OCI-LY3 (cell line): ENCODE measurements at regions not wholly inside any gene's neighbourhood (a gene's known extent, or its start where the extent isn't known, plus 50 kb on each side); places are given as distances from the start of the nearest gene placed in this dataset.

Experiments
- H2AFZ ChIP-seq: fragments of 200-600, 300-600 bp; shearing (Covaris generic); 2 replicates; pipeline ENCODE4 v1.6.0; 2014; ENCODE audit warnings: antibody characterized with exemption, low read depth, low read length
- H3K27ac ChIP-seq: fragments of 200-600, 300-600 bp; sonication (generic); 2 replicates; pipeline ENCODE4 v1.5.1; 2014; ENCODE audit warnings: mild to moderate bottlenecking, low read length, moderate library complexity, mixed read lengths
- H3K27me3 ChIP-seq: fragments of 200-600, 300-600 bp; sonication (generic); 2 replicates; pipeline ENCODE4 v1.6.1; 2014; ENCODE audit warnings: low read depth, low read length, mixed read lengths
- H3K36me3 ChIP-seq: fragments of 200-600, 300-600 bp; sonication (generic); replicated peaks from 2 replicates; pipeline ENCODE3; 2014; ENCODE audit warnings: low read depth, low read length, mixed read lengths
- H3K4me1 ChIP-seq: fragments of 300-600, 200-600 bp; sonication (generic); 2 replicates; pipeline ENCODE4 v1.6.1; 2014; ENCODE audit warnings: low read length, mixed read lengths
- H3K4me2 ChIP-seq: fragments of 200-600, 300-600 bp; sonication (generic); 2 replicates; pipeline ENCODE4 v1.6.1; 2014; ENCODE audit warnings: low read length, mixed read lengths
- H3K4me3 ChIP-seq: fragments of 300-600, 200-600 bp; sonication (generic); 2 replicates; pipeline ENCODE4 v1.5.1; 2014; ENCODE audit warnings: antibody characterized with exemption, mild to moderate bottlenecking, low read length, moderate library complexity
- H3K79me2 ChIP-seq: fragments of 300-600, 200-600 bp; shearing (Covaris generic); 2 replicates; pipeline ENCODE4 v1.6.1; 2014; ENCODE audit warnings: mild to moderate bottlenecking, low read length, mixed read lengths
- H3K9ac ChIP-seq: fragments of 300-600, 200-600 bp; shearing (Covaris generic); 2 replicates; pipeline ENCODE4 v1.6.0; 2014; ENCODE audit warnings: mild to moderate bottlenecking, low read length, moderate library complexity
- H3K9me3 ChIP-seq: fragments of 200-600, 300-600 bp; shearing (Covaris generic); 2 replicates; pipeline ENCODE4 v1.6.1; 2014; ENCODE audit warnings: low read length, mixed read lengths; ENCODE audit not compliant: insufficient read depth
- H4K20me1 ChIP-seq: fragments of 200-600, 300-600 bp; sonication (generic); 2 replicates; pipeline ENCODE4 v1.6.1; 2016; ENCODE audit warnings: low read length, mixed read lengths; ENCODE audit not compliant: insufficient read depth
- EZH2phosphoT487 ChIP-seq: fragments of 200-600 bp; shearing (Covaris generic); IDR thresholded peaks from 2 replicates; pipeline ENCODE4 v1.6.1; 2018; ENCODE audit warnings: antibody characterized with exemption, mixed run types, low read depth
- TF ChIP-seq, protein P1 (sequence below): fragments of 200-600, 300-600 bp; sonication (generic); IDR thresholded peaks from 2 replicates; pipeline ENCODE4 v1.5.1; 2014; ENCODE audit warnings: antibody characterized with exemption, low read length, low read depth

DNA sequence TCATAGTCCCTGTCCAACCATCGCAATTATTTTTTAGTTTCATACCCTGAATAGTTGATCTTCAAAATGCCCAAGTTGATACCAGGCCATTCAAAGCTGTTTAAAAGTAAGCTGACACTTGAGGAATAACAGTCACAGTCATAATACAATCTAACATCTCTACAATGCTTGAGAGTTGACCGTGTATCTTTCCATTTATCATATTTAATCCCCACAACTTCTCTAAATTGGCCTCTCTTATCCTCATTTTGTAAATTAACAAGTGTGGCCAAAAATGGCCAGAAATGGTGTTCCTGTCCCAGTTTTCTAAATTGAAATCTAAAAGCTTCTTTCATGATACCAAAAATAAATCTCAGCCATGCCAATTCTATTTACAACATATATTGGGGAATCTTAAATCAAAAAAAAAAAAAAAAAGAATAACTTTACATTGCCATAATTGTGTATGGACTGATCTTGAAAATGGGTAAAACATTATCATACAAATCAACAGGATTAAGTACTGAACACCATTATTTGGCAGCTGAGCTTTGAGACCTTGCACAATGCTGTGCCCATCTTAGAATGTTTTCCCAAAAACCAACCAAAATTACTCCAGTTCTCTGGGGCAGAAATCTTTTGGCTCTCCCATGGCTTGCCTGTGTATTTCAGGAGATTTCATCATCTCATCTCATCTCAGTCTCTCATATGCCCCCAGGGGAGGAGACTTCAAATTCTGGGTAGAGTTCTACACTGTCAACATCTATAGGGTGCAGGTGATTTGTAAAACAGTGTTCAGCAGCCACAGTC is 448.7 kb upstream of the JARID2 start:
- no peaks in the 10 kb centered on the region for H3K4me1 ChIP-seq
- H3K4me3 ChIP-seq: no peak overlapping the region
- H2AFZ ChIP-seq: no peak overlapping the region
- no peak overlapping the region for H3K27ac ChIP-seq
- H3K4me2 ChIP-seq: no peak overlapping the region
- TF ChIP-seq EZH2phosphoT487: no peak
- TF ChIP-seq, protein P1, sequence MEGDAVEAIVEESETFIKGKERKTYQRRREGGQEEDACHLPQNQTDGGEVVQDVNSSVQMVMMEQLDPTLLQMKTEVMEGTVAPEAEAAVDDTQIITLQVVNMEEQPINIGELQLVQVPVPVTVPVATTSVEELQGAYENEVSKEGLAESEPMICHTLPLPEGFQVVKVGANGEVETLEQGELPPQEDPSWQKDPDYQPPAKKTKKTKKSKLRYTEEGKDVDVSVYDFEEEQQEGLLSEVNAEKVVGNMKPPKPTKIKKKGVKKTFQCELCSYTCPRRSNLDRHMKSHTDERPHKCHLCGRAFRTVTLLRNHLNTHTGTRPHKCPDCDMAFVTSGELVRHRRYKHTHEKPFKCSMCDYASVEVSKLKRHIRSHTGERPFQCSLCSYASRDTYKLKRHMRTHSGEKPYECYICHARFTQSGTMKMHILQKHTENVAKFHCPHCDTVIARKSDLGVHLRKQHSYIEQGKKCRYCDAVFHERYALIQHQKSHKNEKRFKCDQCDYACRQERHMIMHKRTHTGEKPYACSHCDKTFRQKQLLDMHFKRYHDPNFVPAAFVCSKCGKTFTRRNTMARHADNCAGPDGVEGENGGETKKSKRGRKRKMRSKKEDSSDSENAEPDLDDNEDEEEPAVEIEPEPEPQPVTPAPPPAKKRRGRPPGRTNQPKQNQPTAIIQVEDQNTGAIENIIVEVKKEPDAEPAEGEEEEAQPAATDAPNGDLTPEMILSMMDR: no peak
- no peaks in the 10 kb centered on the region for H4K20me1 ChIP-seq
- no peaks in the 10 kb centered on the region for H3K9me3 ChIP-seq
- no peaks in the 10 kb centered on the region for H3K36me3 ChIP-seq
- no peak overlapping the region for H3K9ac ChIP-seq
- H3K27me3 ChIP-seq: no peaks in the 10 kb centered on the region
- no peaks in the 10 kb centered on the region for H3K79me2 ChIP-seq

DNA sequence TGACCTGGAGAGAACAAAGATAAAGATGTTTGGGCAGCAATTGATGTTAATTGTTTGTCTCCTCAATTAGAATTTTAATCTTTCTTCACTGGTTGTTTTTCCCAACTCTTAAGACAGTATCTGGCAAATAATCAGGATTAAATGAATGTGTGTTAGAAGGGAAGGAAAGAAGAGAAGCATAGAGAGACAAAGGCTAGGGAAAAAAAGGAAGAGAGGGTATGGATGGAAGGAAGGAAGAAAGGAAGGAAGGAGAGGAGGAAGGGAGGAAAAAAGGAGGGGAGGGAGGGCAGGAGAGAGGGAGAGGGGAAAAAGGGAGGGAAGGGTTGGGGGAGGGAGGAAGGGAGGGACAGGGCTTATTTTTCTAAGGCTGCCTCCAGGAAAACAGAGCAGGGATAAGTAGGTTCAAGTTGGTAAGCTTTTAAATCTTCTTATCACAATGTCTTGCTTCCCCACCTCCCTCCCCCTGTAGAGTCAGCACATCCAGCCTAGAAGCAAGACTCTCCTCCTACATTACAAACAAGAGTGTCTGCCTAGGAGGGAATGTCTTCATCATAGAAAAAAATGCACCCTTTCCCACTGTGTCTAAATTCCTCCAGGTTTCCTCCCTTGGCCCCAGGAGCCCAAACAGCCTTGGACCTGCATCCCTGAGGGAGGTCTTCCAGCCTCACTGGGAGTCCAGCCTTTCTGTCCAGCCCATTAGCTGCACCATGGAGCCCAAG is 447.8 kb upstream of the JARID2 start:
- Histone ChIP-seq H3K27me3 (no peaks in the 10 kb centered on the region), H3K27ac (no peak overlapping the region), H3K9ac (no peak overlapping the region), H2AFZ (no peak overlapping the region), H3K36me3 (no peaks in the 10 kb centered on the region), H3K79me2 (no peaks in the 10 kb centered on the region), H4K20me1 (no peaks in the 10 kb centered on the region), H3K4me3 (no peak overlapping the region), H3K4me1 (no peaks in the 10 kb centered on the region), H3K4me2 (no peak overlapping the region), H3K9me3 (no peaks in the 10 kb centered on the region)
- TF ChIP-seq, protein P1: no peak
- no peak for TF ChIP-seq EZH2phosphoT487

DNA sequence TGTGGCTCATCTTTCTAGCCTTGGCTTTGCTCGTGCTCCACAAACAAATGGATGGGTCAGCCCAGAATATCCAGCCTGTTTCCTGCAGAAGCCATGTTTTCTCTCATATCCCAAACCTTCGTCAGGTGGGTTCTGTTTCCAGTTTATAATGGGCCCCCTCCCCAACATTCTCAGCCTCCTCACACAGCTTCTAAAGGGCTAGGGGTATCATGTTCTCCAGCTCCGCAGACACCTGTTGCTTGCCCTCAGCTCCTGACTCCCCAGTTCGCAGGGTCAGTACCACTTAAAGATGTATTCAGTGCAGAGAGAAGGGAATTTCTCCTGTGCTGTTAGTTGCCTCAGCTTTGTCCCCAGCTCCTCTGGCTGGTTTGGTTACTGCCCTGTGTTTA is 447.3 kb upstream of the JARID2 start:
- TF ChIP-seq EZH2phosphoT487: no peak
- TF ChIP-seq, protein P1: no peak
- H3K4me1 ChIP-seq: no peaks in the 10 kb centered on the region
- no peak overlapping the region for H3K27ac ChIP-seq
- H3K36me3 ChIP-seq: no peaks in the 10 kb centered on the region
- H3K9me3 ChIP-seq: no peaks in the 10 kb centered on the region
- H4K20me1 ChIP-seq: no peaks in the 10 kb centered on the region
- H3K27me3 ChIP-seq: no peaks in the 10 kb centered on the region
- H3K4me3 ChIP-seq: no peak overlapping the region
- H3K4me2 ChIP-seq: no peak overlapping the region
- no peak overlapping the region for H2AFZ ChIP-seq
- no peaks in the 10 kb centered on the region for H3K79me2 ChIP-seq
- no peak overlapping the region for H3K9ac ChIP-seq

DNA sequence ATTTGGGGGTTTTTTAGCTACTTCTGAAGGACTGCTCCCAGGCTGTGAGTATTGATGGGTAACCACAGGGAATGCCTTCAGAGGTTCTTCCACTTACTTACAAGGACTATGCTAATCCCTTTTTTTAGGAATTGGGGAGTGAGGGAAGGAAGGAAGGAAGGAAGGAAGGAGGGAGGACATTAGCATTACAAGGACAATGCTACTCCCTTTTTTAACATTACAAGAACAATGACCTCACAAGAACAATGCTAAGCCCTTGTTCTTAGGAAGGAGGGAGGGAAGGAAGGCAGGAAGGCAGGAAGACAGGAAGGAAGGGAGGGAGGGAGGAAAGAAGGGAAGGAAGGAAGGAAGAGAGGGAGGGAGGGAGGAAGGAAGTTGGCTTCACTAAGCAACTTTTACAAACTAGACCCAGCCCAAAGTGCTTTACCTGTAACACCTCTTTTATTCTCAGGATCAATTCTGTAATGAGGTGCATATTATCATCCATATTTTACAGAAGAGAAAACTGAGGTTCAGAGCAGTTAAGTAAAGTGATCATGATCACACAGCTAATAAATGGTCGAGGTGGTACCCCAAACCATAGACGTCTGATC is 446.8 kb upstream of the JARID2 start:
- Histone ChIP-seq H3K27ac (no peak overlapping the region), H3K9me3 (no peaks in the 10 kb centered on the region)
- no peak for TF ChIP-seq EZH2phosphoT487
- TF ChIP-seq, protein P1: no peak

More for the DNA sequence above, 446.8 kb upstream of the JARID2 start:
- Histone ChIP-seq H2AFZ (no peak overlapping the region), H4K20me1 (no peaks in the 10 kb centered on the region), H3K4me2 (no peak overlapping the region), H3K27me3 (no peaks in the 10 kb centered on the region), H3K9ac (no peak overlapping the region), H3K4me1 (no peaks in the 10 kb centered on the region), H3K4me3 (no peak overlapping the region), H3K79me2 (no peaks in the 10 kb centered on the region), H3K36me3 (no peaks in the 10 kb centered on the region)
